ENCODE measurements at regions not wholly inside any gene's neighbourhood (a gene's known extent, or its start where the extent isn't known, plus 50 kb on each side); places are given as distances from the start of the nearest gene placed in this dataset.

DNA sequence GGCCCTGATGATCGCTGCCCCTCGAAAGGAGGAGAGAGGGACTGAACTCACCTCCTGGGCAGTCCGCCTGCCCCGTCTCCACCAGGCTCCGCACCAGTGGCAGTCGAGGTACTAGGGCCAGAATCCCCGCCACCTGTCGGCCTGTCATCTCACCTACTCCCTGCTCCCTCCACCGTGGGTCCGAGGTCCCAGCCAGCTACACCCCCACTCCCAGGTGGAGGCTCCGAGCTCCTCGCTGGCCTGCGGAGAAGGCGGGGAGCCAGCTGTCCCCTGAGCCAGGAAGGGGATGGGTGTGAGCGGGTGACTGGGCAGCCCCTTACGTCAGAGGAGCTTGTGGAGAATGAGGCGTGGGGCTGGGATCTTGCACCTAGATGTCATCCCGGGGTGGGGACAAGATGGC is 1066.5 kb upstream of the MANEA start:
- DNase-seq, result peak; percentile 5
- H3K27ac ChIP-seq (ENCODE audit: low read depth in 2 of 2, low read length in 1 of 2), result no peak overlapping the region
- TF ChIP-seq RCOR1 (IDR thresholded peaks at IDR 0.05; ENCODE audit: low read length), result no peak
- TF ChIP-seq IRF3 (IDR thresholded peaks at IDR 0.05; ENCODE audit: low read depth, low read length), result no peak

GRCh38 chr6:94501516-94501915 is 1075.8 kb upstream of the MANEA start:
- DNase-seq, result no peak
- no peaks in the 10 kb centered on the region for H3K4me1 ChIP-seq (ENCODE audit: control insufficient read depth in 1 of 2, insufficient read depth in 2 of 2, low read depth in 1 of 2, low read length in 1 of 2)
- H4K20me1 ChIP-seq (ENCODE audit: insufficient read depth), result no peaks in the 10 kb centered on the region
- no peaks in the 10 kb centered on the region for H3K9me2 ChIP-seq
- H3K27me3 ChIP-seq (ENCODE audit: insufficient read depth), result no peaks in the 10 kb centered on the region
- 4% methylated on average over 2 of the region's 2 CpGs for WGBS (ENCODE audit: low lambda C conversion rate)
- no peak overlapping the region for H3K27ac ChIP-seq (ENCODE audit: low read depth in 2 of 2, low read length in 1 of 2)
- ChIA-PET POLR2A (no interaction called here), CTCF (no interaction called here)
- no peak for TF ChIP-seq FOXJ3 (CRISPR knock-in tag; IDR thresholded peaks at IDR 0.05)
- TF ChIP-seq PBX3 (IDR thresholded peaks at IDR 0.05), result no peak
- TF ChIP-seq TEAD4 (IDR thresholded peaks at IDR 0.05; ENCODE audit: borderline replicate concordance, insufficient read depth), result no peak
- no peak for TF ChIP-seq RCOR1 (IDR thresholded peaks at IDR 0.05; ENCODE audit: low read length)
- TF ChIP-seq NFIC (IDR thresholded peaks at IDR 0.05; ENCODE audit: borderline replicate concordance), result no peak
- TF ChIP-seq SMC3 (IDR thresholded peaks at IDR 0.05; ENCODE audit: low read depth, low read length), result no peak
- TF ChIP-seq, protein P1, sequence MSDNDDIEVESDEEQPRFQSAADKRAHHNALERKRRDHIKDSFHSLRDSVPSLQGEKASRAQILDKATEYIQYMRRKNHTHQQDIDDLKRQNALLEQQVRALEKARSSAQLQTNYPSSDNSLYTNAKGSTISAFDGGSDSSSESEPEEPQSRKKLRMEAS (IDR thresholded peaks at IDR 0.05; ENCODE audit: low read depth), result no peak
- TF ChIP-seq CHD2 (IDR thresholded peaks at IDR 0.05; ENCODE audit: low read length, partially characterized antibody), result no peak
- no peak for TF ChIP-seq USF2 (IDR thresholded peaks at IDR 0.05; ENCODE audit: borderline replicate concordance, low read depth, low read length)
- TF ChIP-seq, protein P2, sequence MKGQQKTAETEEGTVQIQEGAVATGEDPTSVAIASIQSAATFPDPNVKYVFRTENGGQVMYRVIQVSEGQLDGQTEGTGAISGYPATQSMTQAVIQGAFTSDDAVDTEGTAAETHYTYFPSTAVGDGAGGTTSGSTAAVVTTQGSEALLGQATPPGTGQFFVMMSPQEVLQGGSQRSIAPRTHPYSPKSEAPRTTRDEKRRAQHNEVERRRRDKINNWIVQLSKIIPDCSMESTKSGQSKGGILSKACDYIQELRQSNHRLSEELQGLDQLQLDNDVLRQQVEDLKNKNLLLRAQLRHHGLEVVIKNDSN (IDR thresholded peaks at IDR 0.05; ENCODE audit: borderline replicate concordance, low read depth), result no peak
- no peak for TF ChIP-seq CTCF (IDR thresholded peaks at IDR 0.05)
- no peak for TF ChIP-seq POLR2AphosphoS5 (IDR thresholded peaks at IDR 0.05; ENCODE audit: low read depth, low read length)
- H3K9ac ChIP-seq, result no peak overlapping the region
- no peak overlapping the region for H2AFZ ChIP-seq (ENCODE audit: low read depth)
- no peaks in the 10 kb centered on the region for H3K79me2 ChIP-seq (ENCODE audit: insufficient read depth)
- no peak overlapping the region for H3K4me3 ChIP-seq (ENCODE audit: low read depth in 2 of 2, low read length in 1 of 2)
- no peaks in the 10 kb centered on the region for H3K9me3 ChIP-seq
- H3K36me3 ChIP-seq (replicated peaks in 1 of 2; ENCODE audit: control insufficient read depth in 1 of 2, insufficient read depth in 2 of 2, low read length in 1 of 2), result no peaks in the 10 kb centered on the region
- no peaks in the 10 kb centered on the region for H3F3A ChIP-seq (replicated peaks; ENCODE audit: insufficient read depth)
- H3K4me2 ChIP-seq, result no peak overlapping the region

More for the DNA sequence above, 1066.5 kb upstream of the MANEA start:
- H3F3A ChIP-seq (replicated peaks; ENCODE audit: insufficient read depth), result no peaks in the 10 kb centered on the region
- H3K79me2 ChIP-seq (ENCODE audit: insufficient read depth), result no peaks in the 10 kb centered on the region
- H3K9ac ChIP-seq, result no peak overlapping the region
- no peaks in the 10 kb centered on the region for H3K9me2 ChIP-seq
- no peak overlapping the region for H3K4me2 ChIP-seq
- no peak overlapping the region for H2AFZ ChIP-seq (ENCODE audit: low read depth)
- no peaks in the 10 kb centered on the region for H3K27me3 ChIP-seq (ENCODE audit: insufficient read depth)
- H3K9me3 ChIP-seq, result no peaks in the 10 kb centered on the region
- no peaks in the 10 kb centered on the region for H3K36me3 ChIP-seq (replicated peaks in 1 of 2; ENCODE audit: control insufficient read depth in 1 of 2, insufficient read depth in 2 of 2, low read length in 1 of 2)
- no peaks in the 10 kb centered on the region for H3K4me1 ChIP-seq (ENCODE audit: control insufficient read depth in 1 of 2, insufficient read depth in 2 of 2, low read depth in 1 of 2, low read length in 1 of 2)
- H4K20me1 ChIP-seq (ENCODE audit: insufficient read depth), result no peaks in the 10 kb centered on the region
- CTCF ChIA-PET, result no interaction called here
- H3K4me3 ChIP-seq (ENCODE audit: low read depth in 2 of 2, low read length in 1 of 2), result no peak overlapping the region
- POLR2A ChIA-PET, result no interaction called here
- 44% methylated on average over 17 of the region's 18 CpGs for WGBS (ENCODE audit: low lambda C conversion rate)

Data from SK-N-SH (cell line).